ENCODE measurements at regions not wholly inside any gene's neighbourhood (a gene's known extent, or its start where the extent isn't known, plus 50 kb on each side); places are given as distances from the start of the nearest gene placed in this dataset.

- no peak for DNase-seq (ENCODE audit: low read depth)
Measured at GRCh38 chr11:69997352-69997751, 80.8 kb upstream of the ANO1 start.

GRCh38 chr11:69999721-70000120, 78.4 kb upstream of the ANO1 start:
- DNase-seq (ENCODE audit: low read depth), result no peak

- no peak for DNase-seq (ENCODE audit: low read depth)
Measured at GRCh38 chr11:70000228-70000627, 77.9 kb upstream of the ANO1 start.

GRCh38 chr11:70001246-70001645, 76.9 kb upstream of the ANO1 start:
- DNase-seq (ENCODE audit: low read depth), result no peak

- DNase-seq (ENCODE audit: low read depth), result no peak
Measured at GRCh38 chr11:70002433-70002832, 75.7 kb upstream of the ANO1 start.

GRCh38 chr11:70005107-70005818, 72.9 kb upstream of the ANO1 start:
- DNase-seq (ENCODE audit: low read depth), result peak; percentile 89

GRCh38 chr11:70007796-70008195, 70.3 kb upstream of the ANO1 start:
- peak; percentile 41 for DNase-seq (ENCODE audit: low read depth)

- DNase-seq (ENCODE audit: low read depth), result no peak
Measured at GRCh38 chr11:70010774-70011173, 67.3 kb upstream of the ANO1 start.

- no peak for DNase-seq (ENCODE audit: low read depth)
Measured at GRCh38 chr11:70012134-70012733, 65.9 kb upstream of the ANO1 start.

- DNase-seq (ENCODE audit: low read depth), result no peak
Measured at GRCh38 chr11:70014291-70014690, 63.8 kb upstream of the ANO1 start.

- peak; percentile 82 for DNase-seq (ENCODE audit: low read depth)
Measured at GRCh38 chr11:70016666-70017367, 61.3 kb upstream of the ANO1 start.

GRCh38 chr11:70018816-70019215, 59.3 kb upstream of the ANO1 start:
- DNase-seq (ENCODE audit: low read depth), result no peak

GRCh38 chr11:70019576-70020011, 58.5 kb upstream of the ANO1 start:
- peak; percentile 30 for DNase-seq (ENCODE audit: low read depth)

GRCh38 chr11:70020336-70021214, 57.5 kb upstream of the ANO1 start:
- peak; percentile 35 for DNase-seq (ENCODE audit: low read depth)

GRCh38 chr11:70021586-70021985, 56.5 kb upstream of the ANO1 start:
- no peak for DNase-seq (ENCODE audit: low read depth)

- DNase-seq (ENCODE audit: low read depth), result no peak
Measured at GRCh38 chr11:70024036-70024772, 53.9 kb upstream of the ANO1 start.

- no peak for DNase-seq (ENCODE audit: low read depth)
Measured at GRCh38 chr11:70024773-70025045, 53.4 kb upstream of the ANO1 start.

- no peak for DNase-seq (ENCODE audit: low read depth)
Measured at GRCh38 chr11:70025308-70025707, 52.8 kb upstream of the ANO1 start.

GRCh38 chr11:70026012-70026411, 52.1 kb upstream of the ANO1 start:
- DNase-seq (ENCODE audit: low read depth), result no peak

- no peak for DNase-seq (ENCODE audit: low read depth)
Measured at GRCh38 chr11:70026726-70027125, 51.4 kb upstream of the ANO1 start.

GRCh38 chr11:70027451-70027850, 50.7 kb upstream of the ANO1 start:
- no peak for DNase-seq (ENCODE audit: low read depth)

Measured in EH (cell line).